ENCODE measurements at regions not wholly inside any gene's neighbourhood (a gene's known extent, or its start where the extent isn't known, plus 50 kb on each side); places are given as distances from the start of the nearest gene placed in this dataset.

- Histone ChIP-seq H4K20me1 (ENCODE audit: insufficient read depth, low read length) (no peaks in the 10 kb centered on the region), H3K4me3 (ENCODE audit: insufficient read depth, low read depth, low read length) (no peak overlapping the region), H3K27me3 (ENCODE audit: insufficient read depth, low read length) (no peaks in the 10 kb centered on the region), H3K4me2 (ENCODE audit: low read length) (no peak overlapping the region), H3K9me3 (ENCODE audit: insufficient read depth, low read depth, low read length) (no peaks in the 10 kb centered on the region), H3K36me3 (ENCODE audit: insufficient read depth, low read length) (no peaks in the 10 kb centered on the region), H3K4me1 (ENCODE audit: insufficient read depth, low read length) (no peaks in the 10 kb centered on the region), H3K79me2 (ENCODE audit: insufficient read depth, low read length) (no peaks in the 10 kb centered on the region), H2AFZ (ENCODE audit: low read depth, low read length) (no peak overlapping the region), H3K9ac (ENCODE audit: low read length) (no peak overlapping the region), H3K27ac (ENCODE audit: low read depth, low read length) (no peak overlapping the region)
- no peak for FAIRE-seq
- TF ChIP-seq CTCF (IDR thresholded peaks at IDR 0.05; ENCODE audit: insufficient read depth, low read depth, low read length) (no peak), EZH2 (IDR thresholded peaks at IDR 0.05; ENCODE audit: insufficient read depth, low read length) (no peak)
- Mint-ChIP-seq H3K27me3 (ENCODE audit: low read depth, unreplicated experiment) (no peaks in the 10 kb centered on the region), H3K9me3 (ENCODE audit: unreplicated experiment) (no peaks in the 10 kb centered on the region), H3K4me1 (ENCODE audit: low read depth, unreplicated experiment) (peaks cover 5% of the 10 kb centered on the region), H3K27ac (ENCODE audit: unreplicated experiment) (no peak overlapping the region), H3K4me3 (ENCODE audit: unreplicated experiment) (no peak overlapping the region), H3K36me3 (ENCODE audit: low read depth, unreplicated experiment) (no peaks in the 10 kb centered on the region)
- peak; percentile 39 for DNase-seq (ENCODE audit: low read depth)
Measured at GRCh38 chr6:12507636-12508035, 208.9 kb upstream of the PHACTR1 start.

- no peaks in the 10 kb centered on the region for H3K79me2 ChIP-seq (ENCODE audit: insufficient read depth, low read length)
- no peak overlapping the region for H3K4me3 ChIP-seq (ENCODE audit: insufficient read depth, low read depth, low read length)
- H3K27ac ChIP-seq (ENCODE audit: low read depth, low read length), result no peak overlapping the region
- no peaks in the 10 kb centered on the region for H3K36me3 ChIP-seq (ENCODE audit: insufficient read depth, low read length)
- Mint-ChIP-seq H3K4me1 (ENCODE audit: low read depth, unreplicated experiment) (peaks cover 5% of the 10 kb centered on the region), H3K4me3 (ENCODE audit: unreplicated experiment) (no peak overlapping the region), H3K27ac (ENCODE audit: unreplicated experiment) (no peak overlapping the region), H3K36me3 (ENCODE audit: low read depth, unreplicated experiment) (no peaks in the 10 kb centered on the region), H3K27me3 (ENCODE audit: low read depth, unreplicated experiment) (no peaks in the 10 kb centered on the region), H3K9me3 (ENCODE audit: unreplicated experiment) (no peaks in the 10 kb centered on the region)
- H3K4me1 ChIP-seq (ENCODE audit: insufficient read depth, low read length), result no peaks in the 10 kb centered on the region
- no peaks in the 10 kb centered on the region for H3K9me3 ChIP-seq (ENCODE audit: insufficient read depth, low read depth, low read length)
- H4K20me1 ChIP-seq (ENCODE audit: insufficient read depth, low read length), result no peaks in the 10 kb centered on the region
- DNase-seq (ENCODE audit: low read depth) (no peak), FAIRE-seq (no peak)
- no peak overlapping the region for H3K9ac ChIP-seq (ENCODE audit: low read length)
- TF ChIP-seq EZH2 (IDR thresholded peaks at IDR 0.05; ENCODE audit: insufficient read depth, low read length), result no peak
- no peak for TF ChIP-seq CTCF (IDR thresholded peaks at IDR 0.05; ENCODE audit: insufficient read depth, low read depth, low read length)
- no peaks in the 10 kb centered on the region for H3K27me3 ChIP-seq (ENCODE audit: insufficient read depth, low read length)
- H2AFZ ChIP-seq (ENCODE audit: low read depth, low read length), result no peak overlapping the region
- H3K4me2 ChIP-seq (ENCODE audit: low read length), result no peak overlapping the region
Measured at GRCh38 chr6:12508553-12508952, 208.0 kb upstream of the PHACTR1 start.

GRCh38 chr6:12509060-12509459, 207.5 kb upstream of the PHACTR1 start:
- no peak overlapping the region for H3K27ac Mint-ChIP-seq (ENCODE audit: unreplicated experiment)
- Histone ChIP-seq H3K27me3 (ENCODE audit: insufficient read depth, low read length) (no peaks in the 10 kb centered on the region), H3K36me3 (ENCODE audit: insufficient read depth, low read length) (no peaks in the 10 kb centered on the region), H3K4me2 (ENCODE audit: low read length) (no peak overlapping the region), H3K4me1 (ENCODE audit: insufficient read depth, low read length) (no peaks in the 10 kb centered on the region), H3K27ac (ENCODE audit: low read depth, low read length) (no peak overlapping the region), H3K9ac (ENCODE audit: low read length) (no peak overlapping the region), H3K79me2 (ENCODE audit: insufficient read depth, low read length) (no peaks in the 10 kb centered on the region), H3K4me3 (ENCODE audit: insufficient read depth, low read depth, low read length) (no peak overlapping the region), H2AFZ (ENCODE audit: low read depth, low read length) (no peak overlapping the region), H3K9me3 (ENCODE audit: insufficient read depth, low read depth, low read length) (no peaks in the 10 kb centered on the region), H4K20me1 (ENCODE audit: insufficient read depth, low read length) (no peaks in the 10 kb centered on the region)
- H3K4me1 Mint-ChIP-seq (ENCODE audit: low read depth, unreplicated experiment), result peaks cover 5% of the 10 kb centered on the region
- no peak for TF ChIP-seq CTCF (IDR thresholded peaks at IDR 0.05; ENCODE audit: insufficient read depth, low read depth, low read length)
- no peak for TF ChIP-seq EZH2 (IDR thresholded peaks at IDR 0.05; ENCODE audit: insufficient read depth, low read length)
- DNase-seq (ENCODE audit: low read depth) (no peak), FAIRE-seq (no peak)
- H3K9me3 Mint-ChIP-seq (ENCODE audit: unreplicated experiment), result no peaks in the 10 kb centered on the region
- H3K4me3 Mint-ChIP-seq (ENCODE audit: unreplicated experiment), result no peak overlapping the region
- no peaks in the 10 kb centered on the region for H3K27me3 Mint-ChIP-seq (ENCODE audit: low read depth, unreplicated experiment)
- no peaks in the 10 kb centered on the region for H3K36me3 Mint-ChIP-seq (ENCODE audit: low read depth, unreplicated experiment)

All from astrocyte (in vitro differentiated cells and primary cell).